ENCODE measurements at regions not wholly inside any gene's neighbourhood (a gene's known extent, or its start where the extent isn't known, plus 50 kb on each side); places are given as distances from the start of the nearest gene placed in this dataset.

DNA sequence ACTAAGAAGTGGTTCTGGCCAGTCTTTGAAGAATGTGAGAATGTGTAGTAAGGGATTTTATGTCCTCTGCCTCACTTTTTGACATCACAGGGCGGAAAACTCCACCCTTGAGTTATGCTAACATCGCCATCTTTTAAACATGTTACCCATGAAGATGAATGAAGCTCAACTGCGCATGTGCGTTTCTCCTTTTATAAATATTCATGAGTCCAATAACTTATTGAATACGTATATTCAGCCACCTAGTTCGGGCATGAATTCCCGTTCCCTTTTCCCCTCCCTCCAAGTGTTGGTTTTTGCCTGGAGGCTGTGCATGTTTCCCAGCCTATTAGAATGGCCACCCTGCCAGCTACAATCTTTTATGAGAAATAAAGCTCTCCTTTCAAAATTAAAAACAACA, 51.7 kb upstream of the STPG2 start:
- ChIA-PET POLR2A (no interaction called here), CTCF (interaction anchor here (1.3 to 1.5 kb wide), 3 partner anchors 9 to 36 kb away, joined by 3 to 4 read pairs (median 3); no protein-coding TSS in a partner anchor)
- TF ChIP-seq, protein P1, sequence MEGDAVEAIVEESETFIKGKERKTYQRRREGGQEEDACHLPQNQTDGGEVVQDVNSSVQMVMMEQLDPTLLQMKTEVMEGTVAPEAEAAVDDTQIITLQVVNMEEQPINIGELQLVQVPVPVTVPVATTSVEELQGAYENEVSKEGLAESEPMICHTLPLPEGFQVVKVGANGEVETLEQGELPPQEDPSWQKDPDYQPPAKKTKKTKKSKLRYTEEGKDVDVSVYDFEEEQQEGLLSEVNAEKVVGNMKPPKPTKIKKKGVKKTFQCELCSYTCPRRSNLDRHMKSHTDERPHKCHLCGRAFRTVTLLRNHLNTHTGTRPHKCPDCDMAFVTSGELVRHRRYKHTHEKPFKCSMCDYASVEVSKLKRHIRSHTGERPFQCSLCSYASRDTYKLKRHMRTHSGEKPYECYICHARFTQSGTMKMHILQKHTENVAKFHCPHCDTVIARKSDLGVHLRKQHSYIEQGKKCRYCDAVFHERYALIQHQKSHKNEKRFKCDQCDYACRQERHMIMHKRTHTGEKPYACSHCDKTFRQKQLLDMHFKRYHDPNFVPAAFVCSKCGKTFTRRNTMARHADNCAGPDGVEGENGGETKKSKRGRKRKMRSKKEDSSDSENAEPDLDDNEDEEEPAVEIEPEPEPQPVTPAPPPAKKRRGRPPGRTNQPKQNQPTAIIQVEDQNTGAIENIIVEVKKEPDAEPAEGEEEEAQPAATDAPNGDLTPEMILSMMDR (IDR thresholded peaks at IDR 0.05; ENCODE audit: control extremely low read depth, extremely low read depth, low read depth, missing control alignments), result no peak
- DNase-seq (ENCODE audit: extremely low spot score), result no peak

DNA sequence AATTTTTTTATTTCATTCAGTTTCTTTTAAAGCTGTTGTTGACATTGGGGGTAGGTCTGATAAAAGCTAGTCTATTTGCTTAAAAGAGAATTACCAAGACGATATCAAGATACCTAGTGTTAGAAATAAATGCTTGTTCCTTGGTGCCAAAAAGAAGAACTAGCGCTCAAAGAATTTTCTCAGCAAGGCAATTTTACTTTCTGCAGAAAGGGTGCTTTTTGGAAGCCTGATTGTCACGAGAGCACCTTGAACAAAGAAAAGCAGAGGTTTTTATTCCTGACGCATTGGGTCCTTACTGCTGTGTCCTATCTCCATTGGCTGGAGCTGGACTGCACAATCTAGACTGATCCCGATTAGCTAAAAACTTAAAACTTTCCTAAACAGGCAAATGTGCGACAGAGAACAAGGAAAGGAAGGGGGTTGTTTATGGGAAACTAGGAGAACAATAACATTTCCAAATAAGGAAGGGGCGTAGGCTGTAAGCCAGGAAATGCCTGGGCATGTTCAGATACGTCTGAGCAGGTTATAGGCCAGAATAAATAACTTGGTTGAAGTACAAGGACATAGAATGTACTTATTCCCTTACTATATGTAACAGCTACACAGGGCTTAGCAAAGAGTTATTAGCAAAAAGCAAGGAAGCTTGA, 50.3 kb upstream of the STPG2 start:
- TF ChIP-seq, protein P1 (IDR thresholded peaks at IDR 0.05; ENCODE audit: control extremely low read depth, extremely low read depth, low read depth, missing control alignments), result no peak
- no peak for DNase-seq (ENCODE audit: extremely low spot score)
- POLR2A ChIA-PET, result no interaction called here
- CTCF ChIA-PET, result interaction anchor here (1.7 kb wide), 1 partner anchor 11 kb away, joined by 4 read pairs; no protein-coding TSS in a partner anchor
